WTC11 (cell line): ENCODE measurements at regions not wholly inside any gene's neighbourhood (a gene's known extent, or its start where the extent isn't known, plus 50 kb on each side); places are given as distances from the start of the nearest gene placed in this dataset.

Experiments used
- ATAC-seq: fragments of 200-7000 bp; cut with Tn5 transposase; 2 replicates; pipeline ENCODE4 v1.10.0; 2021; ENCODE audit warnings: mild to moderate bottlenecking, moderate library complexity
- CTCF ChIA-PET: fragments of 300-600 bp; sonication (Branson Sonifier 250); formaldehyde crosslinking; loops from one replicate; lab custom pipeline; 2021; ENCODE audit warnings: antibody characterized with exemption; lab: Charles Lee
- POLR2A ChIA-PET: fragments of 350-600 bp; sonication (Branson Sonifier 250); formaldehyde crosslinking; loops from one replicate; lab custom pipeline; 2021; ENCODE audit warnings: antibody characterized with exemption; lab: Charles Lee
- DNase-seq: peaks from one replicate; pipeline ENCODE4 v3.0.0; 2021; ENCODE audit warnings: low spot score
- H3K27ac Mint-ChIP-seq: 2 replicates; pipeline ENCODE4 v1.8.0; 2021; ENCODE audit warnings: mixed read lengths
- H3K27me3 Mint-ChIP-seq: 2 replicates; pipeline ENCODE4 v1.8.0; 2021; ENCODE audit warnings: low read depth, mild to moderate bottlenecking, moderate library complexity, mixed read lengths
- H3K36me3 Mint-ChIP-seq: 2 replicates; pipeline ENCODE4 v1.8.0; 2021; ENCODE audit warnings: mixed read lengths
- H3K4me1 Mint-ChIP-seq: 2 replicates; pipeline ENCODE4 v1.8.0; 2022; ENCODE audit warnings: mixed read lengths
- H3K4me3 Mint-ChIP-seq: 2 replicates; pipeline ENCODE4 v1.8.0; 2021; ENCODE audit warnings: mild to moderate bottlenecking, moderate library complexity, mixed read lengths
- H3K9me3 Mint-ChIP-seq: 2 replicates; pipeline ENCODE4 v1.8.0; 2021; ENCODE audit warnings: mixed read lengths
- ATF3 ChIP-seq: sonication (generic); formaldehyde crosslinking; conservative IDR thresholded peaks from 2 replicates; pipeline ENCODE4 v1.8.1; 2022; ENCODE audit warnings: mild to moderate bottlenecking, missing genetic modification reagents
- CREB1 ChIP-seq: sonication (generic); formaldehyde crosslinking; IDR thresholded peaks from 2 replicates; pipeline ENCODE4 v1.8.0; 2023; ENCODE audit warnings: mild to moderate bottlenecking, missing genetic modification reagents
- E2F4 ChIP-seq: sonication (generic); formaldehyde crosslinking; IDR thresholded peaks from 2 replicates; pipeline ENCODE4 v1.8.1; 2022; ENCODE audit warnings: low read depth, mild to moderate bottlenecking, moderate library complexity, missing genetic modification reagents, borderline replicate concordance
- GABPB1 ChIP-seq: sonication (generic); formaldehyde crosslinking; IDR thresholded peaks from 2 replicates; pipeline ENCODE4 v1.8.1; 2023; ENCODE audit warnings: mild to moderate bottlenecking, missing genetic modification reagents
- GRHL2 ChIP-seq: fragments of 250-450 bp; sonication (Bioruptor Pico); IDR thresholded peaks from 2 replicates; pipeline ENCODE4 v1.8.0; 2022; ENCODE audit warnings: mild to moderate bottlenecking, moderate library complexity; ENCODE audit not compliant: insufficient replicate concordance, severe bottlenecking
- HMGA2 ChIP-seq: fragments of 250-450 bp; sonication (Bioruptor Pico); IDR thresholded peaks from 2 replicates; pipeline ENCODE4 v1.4.0; 2021; ENCODE audit warnings: mild to moderate bottlenecking, moderate library complexity
- JAZF1 ChIP-seq: fragments of 250-450 bp; sonication (Bioruptor Pico); IDR thresholded peaks from 2 replicates; pipeline ENCODE4 v1.9.0; 2021; ENCODE audit warnings: moderate library complexity, mild to moderate bottlenecking, inconsistent platforms
- JUN ChIP-seq: sonication (generic); formaldehyde crosslinking; IDR thresholded peaks from 2 replicates; pipeline ENCODE4 v1.8.0; 2023; ENCODE audit warnings: mild to moderate bottlenecking, missing genetic modification reagents
- NFE2L1 ChIP-seq: sonication (generic); formaldehyde crosslinking; IDR thresholded peaks from 2 replicates; pipeline ENCODE4 v1.8.1; 2023; ENCODE audit warnings: missing genetic modification reagents
- NR1H2 ChIP-seq: sonication (generic); formaldehyde crosslinking; IDR thresholded peaks from 2 replicates; pipeline ENCODE4 v1.9.0; 2021; ENCODE audit warnings: mild to moderate bottlenecking, moderate library complexity, missing genetic modification reagents
- OVOL2 ChIP-seq: fragments of 250-450 bp; sonication (Bioruptor Pico); IDR thresholded peaks from 2 replicates; pipeline ENCODE4 v1.9.0; 2021; ENCODE audit warnings: mild to moderate bottlenecking, borderline replicate concordance
- PREB ChIP-seq: sonication (generic); formaldehyde crosslinking; IDR thresholded peaks from 2 replicates; pipeline ENCODE4 v1.8.1; 2022; ENCODE audit warnings: mild to moderate bottlenecking, missing genetic modification reagents, moderate library complexity, borderline replicate concordance
- RORB ChIP-seq: fragments of 250-450 bp; sonication (Bioruptor Pico); IDR thresholded peaks from 2 replicates; pipeline ENCODE4 v1.9.0; 2021; ENCODE audit warnings: mild to moderate bottlenecking
- SOX15 ChIP-seq: fragments of 250-450 bp; sonication (Bioruptor Pico); IDR thresholded peaks from 2 replicates; pipeline ENCODE4 v1.9.0; 2021; ENCODE audit warnings: mild to moderate bottlenecking
- TEAD1 ChIP-seq: sonication (generic); formaldehyde crosslinking; IDR thresholded peaks from 2 replicates; pipeline ENCODE4 v1.8.0; 2022; ENCODE audit warnings: mild to moderate bottlenecking, missing genetic modification reagents
- ZMAT4 ChIP-seq: fragments of 250-450 bp; sonication (Bioruptor Pico); IDR thresholded peaks from 2 replicates; pipeline ENCODE4 v1.9.0; 2021; ENCODE audit warnings: mild to moderate bottlenecking
- ZNF138 ChIP-seq: sonication (generic); formaldehyde crosslinking; conservative IDR thresholded peaks from 2 replicates; pipeline ENCODE4 v1.8.1; 2022; ENCODE audit warnings: mild to moderate bottlenecking, moderate library complexity, missing genetic modification reagents
- ZNF232 ChIP-seq: sonication (generic); formaldehyde crosslinking; IDR thresholded peaks from 2 replicates; pipeline ENCODE4 v1.8.0; 2022; ENCODE audit warnings: mild to moderate bottlenecking, missing genetic modification reagents
- ZNF317 ChIP-seq: sonication (generic); formaldehyde crosslinking; IDR thresholded peaks from 2 replicates; pipeline ENCODE4 v1.8.1; 2023; ENCODE audit warnings: low read depth, mild to moderate bottlenecking, moderate library complexity, missing genetic modification reagents, borderline replicate concordance
- ZNF396 ChIP-seq: fragments of 250-450 bp; sonication (Bioruptor Pico); IDR thresholded peaks from 2 replicates; pipeline ENCODE4 v1.8.0; 2021; ENCODE audit warnings: mild to moderate bottlenecking, moderate library complexity, borderline replicate concordance
- ZNF423 ChIP-seq: fragments of 250-450 bp; sonication (Bioruptor Pico); IDR thresholded peaks from 2 replicates; pipeline ENCODE4 v2.1.2; 2022; ENCODE audit warnings: mild to moderate bottlenecking, moderate library complexity
- TF ChIP-seq, protein P1 (sequence below): sonication (generic); formaldehyde crosslinking; IDR thresholded peaks from 2 replicates; pipeline ENCODE4 v1.8.0; 2022; ENCODE audit warnings: mild to moderate bottlenecking, missing genetic modification reagents
- TF ChIP-seq, protein P2 (sequence below): fragments of 250-450 bp; sonication (Bioruptor Pico); IDR thresholded peaks from 2 replicates; pipeline ENCODE4 v2.1.2; 2022; ENCODE audit warnings: mild to moderate bottlenecking, moderate library complexity
- TF ChIP-seq, protein P3 (sequence below): sonication (generic); formaldehyde crosslinking; IDR thresholded peaks from 2 replicates; pipeline ENCODE4 v1.8.1; 2022; ENCODE audit warnings: mild to moderate bottlenecking, moderate library complexity, missing genetic modification reagents
- TF ChIP-seq, protein P4 (sequence below): sonication (generic); formaldehyde crosslinking; IDR thresholded peaks from 2 replicates; pipeline ENCODE4 v1.8.1; 2023; ENCODE audit warnings: mild to moderate bottlenecking, missing genetic modification reagents

DNA sequence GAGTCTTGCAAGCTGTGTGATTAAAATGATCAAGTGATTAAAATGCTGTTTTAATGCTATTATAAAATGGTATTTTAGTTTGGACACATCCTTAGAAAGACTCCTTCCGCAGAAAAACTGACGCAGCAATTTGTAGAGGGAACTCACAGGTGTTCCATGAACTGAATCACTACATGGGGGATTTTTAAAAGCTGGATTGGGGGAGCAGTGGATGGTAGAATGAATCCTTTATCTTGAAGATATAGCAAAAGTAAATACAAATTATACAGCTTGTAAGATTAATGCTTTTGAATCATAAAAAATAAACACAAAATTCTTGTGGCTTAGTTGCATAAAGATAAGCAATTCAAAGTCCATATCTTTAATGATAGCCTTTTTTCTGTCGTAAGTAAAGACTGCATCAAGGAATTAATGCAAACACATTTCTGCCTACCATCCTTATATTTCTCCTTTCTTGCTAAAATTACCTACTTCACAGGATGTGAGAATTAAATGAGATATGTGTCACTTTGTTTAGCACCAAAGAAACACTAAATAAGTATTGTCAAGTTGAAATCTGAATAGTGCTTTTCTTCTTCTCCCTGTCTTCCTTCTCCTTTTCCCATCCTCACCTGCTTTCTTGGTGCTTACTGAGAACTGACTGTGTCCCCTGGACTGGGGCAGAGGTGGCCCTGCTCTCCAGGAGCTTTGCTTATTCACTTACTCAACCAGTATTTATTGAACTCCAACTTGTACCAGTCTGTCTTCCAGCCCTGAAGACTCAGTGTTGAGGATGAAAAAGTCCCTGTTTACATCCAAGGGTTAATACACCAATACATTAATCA, 61.5 kb upstream of the F3 start (continued):
- TF ChIP-seq ZNF423 (no peak), GABPB1 (CRISPR knock-in tag) (no peak), ZNF396 (CRISPR knock-in tag) (no peak), ZNF232 (CRISPR knock-in tag) (no peak), NR1H2 (no peak)

DNA sequence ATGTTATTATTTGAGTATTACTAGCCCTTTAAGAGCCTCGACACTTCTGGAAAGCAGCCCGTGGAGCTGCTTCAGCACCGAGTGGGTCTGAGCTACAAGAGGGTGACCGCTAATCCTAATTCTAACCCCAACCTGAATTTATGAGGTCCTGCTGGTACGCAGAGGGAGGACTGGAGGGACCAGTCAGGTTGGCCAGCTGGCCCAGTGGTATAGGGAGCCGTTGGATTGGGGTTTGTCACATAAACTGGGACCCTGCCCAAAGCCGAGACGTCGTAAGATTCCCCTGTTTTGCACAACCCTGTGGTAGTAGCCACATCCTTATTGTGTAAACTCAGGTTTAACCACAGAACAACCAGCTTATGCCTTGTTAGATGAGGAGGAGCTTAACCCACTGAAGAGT, 60.8 kb upstream of the F3 start:
- Mint-ChIP-seq H3K36me3 (no peaks in the 10 kb centered on the region), H3K4me1 (peaks cover 12% of the 10 kb centered on the region; the same call in 1 of the 2 replicates), H3K27me3 (no peaks in the 10 kb centered on the region), H3K4me3 (no peak overlapping the region), H3K9me3 (peaks cover 8% of the 10 kb centered on the region), H3K27ac (0 out of 2 replicates have a peak overlapping the region, but pooled peaks have one; percentile 28)
- TF ChIP-seq, protein P1, sequence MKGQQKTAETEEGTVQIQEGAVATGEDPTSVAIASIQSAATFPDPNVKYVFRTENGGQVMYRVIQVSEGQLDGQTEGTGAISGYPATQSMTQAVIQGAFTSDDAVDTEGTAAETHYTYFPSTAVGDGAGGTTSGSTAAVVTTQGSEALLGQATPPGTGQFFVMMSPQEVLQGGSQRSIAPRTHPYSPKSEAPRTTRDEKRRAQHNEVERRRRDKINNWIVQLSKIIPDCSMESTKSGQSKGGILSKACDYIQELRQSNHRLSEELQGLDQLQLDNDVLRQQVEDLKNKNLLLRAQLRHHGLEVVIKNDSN (CRISPR knock-in tag): no peak
- TF ChIP-seq GRHL2 (CRISPR knock-in tag): no peak
- TF ChIP-seq, protein P2, sequence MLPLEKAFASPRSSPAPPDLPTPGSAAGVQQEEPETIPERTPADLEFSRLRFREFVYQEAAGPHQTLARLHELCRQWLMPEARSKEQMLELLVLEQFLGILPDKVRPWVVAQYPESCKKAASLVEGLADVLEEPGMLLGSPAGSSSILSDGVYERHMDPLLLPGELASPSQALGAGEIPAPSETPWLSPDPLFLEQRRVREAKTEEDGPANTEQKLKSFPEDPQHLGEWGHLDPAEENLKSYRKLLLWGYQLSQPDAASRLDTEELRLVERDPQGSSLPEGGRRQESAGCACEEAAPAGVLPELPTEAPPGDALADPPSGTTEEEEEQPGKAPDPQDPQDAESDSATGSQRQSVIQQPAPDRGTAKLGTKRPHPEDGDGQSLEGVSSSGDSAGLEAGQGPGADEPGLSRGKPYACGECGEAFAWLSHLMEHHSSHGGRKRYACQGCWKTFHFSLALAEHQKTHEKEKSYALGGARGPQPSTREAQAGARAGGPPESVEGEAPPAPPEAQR (CRISPR knock-in tag): no peak
- no peak for TF ChIP-seq ZMAT4
- TF ChIP-seq, protein P3, sequence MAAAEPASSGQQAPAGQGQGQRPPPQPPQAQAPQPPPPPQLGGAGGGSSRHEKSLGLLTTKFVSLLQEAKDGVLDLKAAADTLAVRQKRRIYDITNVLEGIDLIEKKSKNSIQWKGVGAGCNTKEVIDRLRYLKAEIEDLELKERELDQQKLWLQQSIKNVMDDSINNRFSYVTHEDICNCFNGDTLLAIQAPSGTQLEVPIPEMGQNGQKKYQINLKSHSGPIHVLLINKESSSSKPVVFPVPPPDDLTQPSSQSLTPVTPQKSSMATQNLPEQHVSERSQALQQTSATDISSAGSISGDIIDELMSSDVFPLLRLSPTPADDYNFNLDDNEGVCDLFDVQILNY (CRISPR knock-in tag): no peak
- TF ChIP-seq RORB (CRISPR knock-in tag): no peak
- TF ChIP-seq ZNF317: no peak
- no peak for TF ChIP-seq JAZF1 (CRISPR knock-in tag)
- ATAC-seq (no peak), DNase-seq (no peak)
- CTCF ChIA-PET: interaction anchor here (1.1 kb wide), 1 partner anchor 10 kb away, joined by 3 read pairs; no protein-coding TSS in a partner anchor
- POLR2A ChIA-PET: no interaction called here

DNA sequence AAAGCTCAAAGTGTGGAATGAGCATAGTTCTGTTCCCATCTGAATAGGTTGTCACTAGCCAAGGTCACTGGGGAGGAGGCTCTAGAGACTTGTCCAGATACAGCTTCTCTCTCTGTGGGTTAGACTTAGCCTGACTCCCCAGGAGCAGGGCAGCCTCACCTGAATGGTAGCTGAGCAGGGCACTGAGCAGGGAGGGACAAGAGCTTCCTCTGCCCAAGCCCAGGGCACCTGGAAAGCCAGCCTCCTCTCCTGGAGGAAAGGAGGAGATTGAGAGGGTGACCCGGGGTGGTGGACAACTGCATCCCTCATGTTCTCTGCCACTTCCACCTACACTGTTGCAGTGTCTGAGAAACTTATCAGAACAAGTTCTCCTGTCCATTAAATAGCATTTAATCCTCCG, 59.0 kb upstream of the F3 start:
- Mint-ChIP-seq H3K27me3 (no peaks in the 10 kb centered on the region), H3K4me3 (no peak overlapping the region), H3K9me3 (peaks cover 5% of the 10 kb centered on the region), H3K4me1 (peaks cover 14% of the 10 kb centered on the region; the same call in 1 of the 2 replicates), H3K36me3 (no peaks in the 10 kb centered on the region), H3K27ac (no peak overlapping the region)
- ChIA-PET POLR2A (interaction anchor here (0.6 kb wide), 1 partner anchor 10 kb away, joined by 4 read pairs; no protein-coding TSS in a partner anchor), CTCF (interaction anchor here (0.7 to 2.9 kb wide), 4 partner anchors 14 to 72 kb away, joined by 3 to 10 read pairs (median 4); no protein-coding TSS in a partner anchor)
- DNase-seq: no peak
- no peak for ATAC-seq
- TF ChIP-seq JUN (no peak), NFE2L1 (CRISPR knock-in tag) (no peak), OVOL2 (CRISPR knock-in tag) (no peak), NR1H2 (no peak), TEAD1 (CRISPR knock-in tag) (no peak), HMGA2 (CRISPR knock-in tag) (no peak), PREB (CRISPR knock-in tag) (no peak), SOX15 (CRISPR knock-in tag) (no peak), ZNF396 (CRISPR knock-in tag) (no peak), ATF3 (CRISPR knock-in tag) (no peak), CREB1 (CRISPR knock-in tag) (no peak), E2F4 (CRISPR knock-in tag) (no peak), ZNF138 (CRISPR knock-in tag) (no peak)
- TF ChIP-seq, protein P4, sequence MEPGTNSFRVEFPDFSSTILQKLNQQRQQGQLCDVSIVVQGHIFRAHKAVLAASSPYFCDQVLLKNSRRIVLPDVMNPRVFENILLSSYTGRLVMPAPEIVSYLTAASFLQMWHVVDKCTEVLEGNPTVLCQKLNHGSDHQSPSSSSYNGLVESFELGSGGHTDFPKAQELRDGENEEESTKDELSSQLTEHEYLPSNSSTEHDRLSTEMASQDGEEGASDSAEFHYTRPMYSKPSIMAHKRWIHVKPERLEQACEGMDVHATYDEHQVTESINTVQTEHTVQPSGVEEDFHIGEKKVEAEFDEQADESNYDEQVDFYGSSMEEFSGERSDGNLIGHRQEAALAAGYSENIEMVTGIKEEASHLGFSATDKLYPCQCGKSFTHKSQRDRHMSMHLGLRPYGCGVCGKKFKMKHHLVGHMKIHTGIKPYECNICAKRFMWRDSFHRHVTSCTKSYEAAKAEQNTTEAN: no peak
